ENCODE measurements at regions not wholly inside any gene's neighbourhood (a gene's known extent, or its start where the extent isn't known, plus 50 kb on each side); places are given as distances from the start of the nearest gene placed in this dataset.

DNA sequence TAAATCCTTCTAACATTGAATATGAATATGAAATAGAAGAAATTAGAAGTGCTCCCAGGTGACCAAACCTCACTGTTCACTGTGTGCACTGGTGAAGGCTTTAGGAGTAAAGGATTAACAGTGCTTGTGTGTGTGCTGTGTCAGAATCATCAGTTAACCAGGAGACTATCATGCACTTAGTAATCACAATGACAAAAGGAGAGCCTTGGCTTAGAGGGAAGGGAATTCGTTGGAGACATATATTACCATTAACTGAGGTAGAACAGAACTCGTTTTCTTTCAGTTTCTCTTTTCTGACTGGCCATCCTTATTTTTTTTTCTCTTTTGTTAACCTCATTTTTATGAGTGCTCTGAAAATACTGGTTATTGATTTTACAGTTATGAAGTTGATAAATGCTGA, 213.3 kb upstream of the GBE1 start:
- Histone ChIP-seq H3K23ac (ENCODE audit: low read length in 2 of 2) (no peak overlapping the region), H4K91ac (ENCODE audit: low read length) (no peak overlapping the region), H3K9me3 (ENCODE audit: control insufficient read depth, low read length) (peaks cover 15% of the 10 kb centered on the region), H3K9ac (ENCODE audit: low read length) (no peak overlapping the region), H3K27ac (ENCODE audit: low read length, poor library complexity, severe bottlenecking) (no peak overlapping the region), H3K79me1 (replicated peaks; ENCODE audit: low read length, poor library complexity, severe bottlenecking) (no peaks in the 10 kb centered on the region), H2BK15ac (ENCODE audit: low read depth, poor library complexity, severe bottlenecking) (no peak overlapping the region), H2AK5ac (ENCODE audit: low read length, severe bottlenecking) (no peak overlapping the region), H4K8ac (ENCODE audit: low read length) (no peak overlapping the region), H2BK12ac (ENCODE audit: low read length in 2 of 2) (no peak overlapping the region), H3K27me3 (ENCODE audit: control insufficient read depth in 1 of 2, insufficient read depth in 1 of 2, low read length in 2 of 2) (no peaks in the 10 kb centered on the region), H3K14ac (ENCODE audit: low read length in 2 of 2) (no peak overlapping the region), H2BK120ac (ENCODE audit: low read depth, low read length) (no peak overlapping the region), H2AFZ (ENCODE audit: low read depth, low read length) (no peak overlapping the region), H3K36me3 (ENCODE audit: control insufficient read depth in 1 of 2, insufficient read depth in 2 of 2, low read depth in 1 of 2, low read length in 2 of 2) (no peaks in the 10 kb centered on the region), H3K4me2 (ENCODE audit: low read length, poor library complexity, severe bottlenecking) (no peak overlapping the region), H3K4me3 (ENCODE audit: insufficient read depth in 1 of 2, low read depth in 1 of 2, low read length in 2 of 2) (peak overlapping the region in 1 of 2 experiments; percentile 18), H3K4me1 (ENCODE audit: control insufficient read depth, insufficient read depth, low read depth, low read length) (no peaks in the 10 kb centered on the region), H2BK5ac (ENCODE audit: low read depth, low read length, poor library complexity, severe bottlenecking) (no peak overlapping the region), H3K4ac (ENCODE audit: low read depth in 1 of 2, low read length in 2 of 2) (no peak overlapping the region), H3K18ac (ENCODE audit: low read depth in 1 of 2, low read length in 2 of 2) (no peak overlapping the region)
- no CpG with 5 or more reads among the region's 2 CpGs for whole genome bisulfite sequencing
- DNase-seq: no peak

DNA sequence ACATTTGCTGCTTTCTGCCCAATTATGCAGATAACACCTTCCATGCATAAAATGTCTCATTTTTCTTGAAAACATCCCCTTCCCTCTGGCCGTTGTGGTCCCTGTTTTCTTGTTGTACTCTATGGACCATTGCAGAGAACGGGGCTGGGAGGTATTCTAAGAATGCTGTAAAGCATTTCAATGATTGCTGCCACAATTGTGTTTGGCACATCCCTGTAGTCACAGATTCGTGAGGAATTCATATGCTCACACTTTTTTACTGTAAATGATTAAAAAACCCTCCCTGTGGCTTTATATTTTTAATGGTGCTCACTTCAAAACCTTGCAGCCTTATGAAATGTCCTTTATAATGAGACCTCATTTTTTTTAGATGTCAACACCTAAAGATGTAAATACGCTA, 207.2 kb upstream of the GBE1 start:
- Histone ChIP-seq H2BK15ac (ENCODE audit: low read depth, poor library complexity, severe bottlenecking) (no peak overlapping the region), H3K36me3 (ENCODE audit: control insufficient read depth in 1 of 2, insufficient read depth in 2 of 2, low read depth in 1 of 2, low read length in 2 of 2) (no peaks in the 10 kb centered on the region), H3K79me1 (replicated peaks; ENCODE audit: low read length, poor library complexity, severe bottlenecking) (no peaks in the 10 kb centered on the region), H2AK5ac (ENCODE audit: low read length, severe bottlenecking) (no peak overlapping the region), H3K23ac (ENCODE audit: low read length in 2 of 2) (no peak overlapping the region), H4K8ac (ENCODE audit: low read length) (no peak overlapping the region), H3K18ac (ENCODE audit: low read depth in 1 of 2, low read length in 2 of 2) (no peak overlapping the region), H3K9ac (ENCODE audit: low read length) (no peak overlapping the region), H2BK5ac (ENCODE audit: low read depth, low read length, poor library complexity, severe bottlenecking) (no peak overlapping the region), H2BK12ac (ENCODE audit: low read length in 2 of 2) (no peak overlapping the region), H3K4me1 (ENCODE audit: control insufficient read depth, insufficient read depth, low read depth, low read length) (no peaks in the 10 kb centered on the region), H3K4me3 (ENCODE audit: insufficient read depth in 1 of 2, low read depth in 1 of 2, low read length in 2 of 2) (no peak overlapping the region), H2BK120ac (ENCODE audit: low read depth, low read length) (no peak overlapping the region), H3K4ac (ENCODE audit: low read depth in 1 of 2, low read length in 2 of 2) (no peak overlapping the region), H3K9me3 (ENCODE audit: control insufficient read depth, low read length) (peaks cover 15% of the 10 kb centered on the region), H3K27ac (ENCODE audit: low read length, poor library complexity, severe bottlenecking) (no peak overlapping the region), H4K91ac (ENCODE audit: low read length) (no peak overlapping the region), H3K4me2 (ENCODE audit: low read length, poor library complexity, severe bottlenecking) (peak overlapping the region; percentile 23), H2AFZ (ENCODE audit: low read depth, low read length) (no peak overlapping the region), H3K27me3 (ENCODE audit: control insufficient read depth in 1 of 2, insufficient read depth in 1 of 2, low read length in 2 of 2) (no peaks in the 10 kb centered on the region), H3K14ac (ENCODE audit: low read length in 2 of 2) (no peak overlapping the region)
- no peak for DNase-seq
- WGBS: 62% methylated on average over 3 of the region's 4 CpGs

DNA sequence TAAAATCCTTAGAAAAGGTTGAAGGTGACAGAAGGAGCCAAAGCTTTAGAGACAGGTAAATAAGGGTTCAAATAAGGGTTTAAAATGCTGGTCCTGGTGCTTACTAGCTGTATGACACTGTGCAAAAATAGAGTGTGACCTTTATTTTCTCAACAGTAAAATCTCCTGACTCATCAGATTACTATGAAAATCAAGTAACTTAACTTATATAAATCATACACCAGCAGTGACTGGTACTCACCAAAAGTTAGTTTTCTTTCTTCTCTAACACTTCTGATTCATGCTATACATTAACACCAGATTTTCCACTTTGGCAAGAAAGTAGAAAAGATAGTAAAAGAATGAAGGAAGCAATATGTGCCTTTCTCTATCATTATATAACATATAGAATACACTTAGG, 205.9 kb upstream of the GBE1 start:
- H2BK5ac ChIP-seq (ENCODE audit: low read depth, low read length, poor library complexity, severe bottlenecking): no peak overlapping the region
- H2BK12ac ChIP-seq (ENCODE audit: low read length in 2 of 2): no peak overlapping the region
- H3K4ac ChIP-seq (ENCODE audit: low read depth in 1 of 2, low read length in 2 of 2): no peak overlapping the region
- no peak overlapping the region for H3K4me2 ChIP-seq (ENCODE audit: low read length, poor library complexity, severe bottlenecking)
- H4K8ac ChIP-seq (ENCODE audit: low read length): no peak overlapping the region
- H3K79me1 ChIP-seq (replicated peaks; ENCODE audit: low read length, poor library complexity, severe bottlenecking): no peaks in the 10 kb centered on the region
- H2AFZ ChIP-seq (ENCODE audit: low read depth, low read length): no peak overlapping the region
- H3K27ac ChIP-seq (ENCODE audit: low read length, poor library complexity, severe bottlenecking): no peak overlapping the region
- H3K9me3 ChIP-seq (ENCODE audit: control insufficient read depth, low read length): peaks cover 14% of the 10 kb centered on the region
- no peak overlapping the region for H4K91ac ChIP-seq (ENCODE audit: low read length)
- no peaks in the 10 kb centered on the region for H3K36me3 ChIP-seq (ENCODE audit: control insufficient read depth in 1 of 2, insufficient read depth in 2 of 2, low read depth in 1 of 2, low read length in 2 of 2)
- H3K23ac ChIP-seq (ENCODE audit: low read length in 2 of 2): no peak overlapping the region
- no peak for DNase-seq
- H2BK15ac ChIP-seq (ENCODE audit: low read depth, poor library complexity, severe bottlenecking): no peak overlapping the region
- H3K4me1 ChIP-seq (ENCODE audit: control insufficient read depth, insufficient read depth, low read depth, low read length): no peaks in the 10 kb centered on the region
- no peak overlapping the region for H3K18ac ChIP-seq (ENCODE audit: low read depth in 1 of 2, low read length in 2 of 2)
- H2AK5ac ChIP-seq (ENCODE audit: low read length, severe bottlenecking): no peak overlapping the region
- H3K4me3 ChIP-seq (ENCODE audit: insufficient read depth in 1 of 2, low read depth in 1 of 2, low read length in 2 of 2): no peak overlapping the region
- no peak overlapping the region for H2BK120ac ChIP-seq (ENCODE audit: low read depth, low read length)
- no peak overlapping the region for H3K9ac ChIP-seq (ENCODE audit: low read length)
- no peak overlapping the region for H3K14ac ChIP-seq (ENCODE audit: low read length in 2 of 2)
- H3K27me3 ChIP-seq (ENCODE audit: control insufficient read depth in 1 of 2, insufficient read depth in 1 of 2, low read length in 2 of 2): no peaks in the 10 kb centered on the region

GRCh38 chr3:81965696-81966095, 204.3 kb upstream of the GBE1 start:
- WGBS: 69% methylated on average over 2 of the region's 2 CpGs
- no peaks in the 10 kb centered on the region for H3K36me3 ChIP-seq (ENCODE audit: control insufficient read depth in 1 of 2, insufficient read depth in 2 of 2, low read depth in 1 of 2, low read length in 2 of 2)
- H4K91ac ChIP-seq (ENCODE audit: low read length): no peak overlapping the region
- no peak overlapping the region for H2BK120ac ChIP-seq (ENCODE audit: low read depth, low read length)
- no peak overlapping the region for H3K4me2 ChIP-seq (ENCODE audit: low read length, poor library complexity, severe bottlenecking)
- no peak overlapping the region for H2BK15ac ChIP-seq (ENCODE audit: low read depth, poor library complexity, severe bottlenecking)
- no peak overlapping the region for H3K4me3 ChIP-seq (ENCODE audit: insufficient read depth in 1 of 2, low read depth in 1 of 2, low read length in 2 of 2)
- no peak overlapping the region for H4K8ac ChIP-seq (ENCODE audit: low read length)
- no peak overlapping the region for H2BK5ac ChIP-seq (ENCODE audit: low read depth, low read length, poor library complexity, severe bottlenecking)
- no peak overlapping the region for H3K18ac ChIP-seq (ENCODE audit: low read depth in 1 of 2, low read length in 2 of 2)
- DNase-seq: no peak
- no peak overlapping the region for H3K23ac ChIP-seq (ENCODE audit: low read length in 2 of 2)
- H3K4me1 ChIP-seq (ENCODE audit: control insufficient read depth, insufficient read depth, low read depth, low read length): no peaks in the 10 kb centered on the region
- H2AFZ ChIP-seq (ENCODE audit: low read depth, low read length): no peak overlapping the region
- H3K4ac ChIP-seq (ENCODE audit: low read depth in 1 of 2, low read length in 2 of 2): no peak overlapping the region
- H3K27me3 ChIP-seq (ENCODE audit: control insufficient read depth in 1 of 2, insufficient read depth in 1 of 2, low read length in 2 of 2): no peaks in the 10 kb centered on the region
- H3K14ac ChIP-seq (ENCODE audit: low read length in 2 of 2): no peak overlapping the region
- no peaks in the 10 kb centered on the region for H3K9me3 ChIP-seq (ENCODE audit: control insufficient read depth, low read length)
- H3K79me1 ChIP-seq (replicated peaks; ENCODE audit: low read length, poor library complexity, severe bottlenecking): no peaks in the 10 kb centered on the region
- no peak overlapping the region for H3K9ac ChIP-seq (ENCODE audit: low read length)
- no peak overlapping the region for H2BK12ac ChIP-seq (ENCODE audit: low read length in 2 of 2)
- H2AK5ac ChIP-seq (ENCODE audit: low read length, severe bottlenecking): no peak overlapping the region
- no peak overlapping the region for H3K27ac ChIP-seq (ENCODE audit: low read length, poor library complexity, severe bottlenecking)

Measured in mesenchymal stem cell (in vitro differentiated cells and primary cell).